Endodermal cell (in vitro differentiated cells): ENCODE measurements at regions not wholly inside any gene's neighbourhood (a gene's known extent, or its start where the extent isn't known, plus 50 kb on each side); places are given as distances from the start of the nearest gene placed in this dataset.
"Not testable (repeated sequence)": the region's sequence is repeated elsewhere in the genome, so short reads cannot be mapped to it uniquely, and the experiment has no call there.

Source experiments
- DNase-seq: peaks from one replicate; pipeline ENCODE4 v3.0.0-alpha.2; 2017
- H3K27ac ChIP-seq: 2 replicates; pipeline ENCODE4 v1.5.1; 2013; ENCODE audit warnings: mild to moderate bottlenecking, low read depth, low read length, moderate library complexity
- H3K27me3 ChIP-seq: 2 replicates; pipeline ENCODE4 v1.6.1; 2013; ENCODE audit warnings: mild to moderate bottlenecking, low read length, moderate library complexity; ENCODE audit not compliant: insufficient read depth, control insufficient read depth, poor library complexity, severe bottlenecking
- H3K36me3 ChIP-seq: 2 replicates; pipeline ENCODE4 v1.7.0; 2013; ENCODE audit warnings: mild to moderate bottlenecking, low read length, moderate library complexity; ENCODE audit not compliant: control insufficient read depth, insufficient read depth
- H3K4me1 ChIP-seq: one replicate; pipeline ENCODE4 v1.7.0; 2013; ENCODE audit warnings: low read length; ENCODE audit not compliant: control insufficient read depth, insufficient read depth
- H3K4me3 ChIP-seq: 2 replicates; pipeline ENCODE4 v1.5.1; 2013; ENCODE audit warnings: mild to moderate bottlenecking, low read length, moderate library complexity
- H3K9ac ChIP-seq: 2 replicates; pipeline ENCODE4 v1.6.1; 2013; ENCODE audit warnings: mild to moderate bottlenecking, low read length, moderate library complexity; ENCODE audit not compliant: poor library complexity, severe bottlenecking; ENCODE audit errors: extremely low read depth
- H3K9me3 ChIP-seq: 2 replicates; pipeline ENCODE4 v1.6.1; 2013; ENCODE audit warnings: mild to moderate bottlenecking, low read length, moderate library complexity; ENCODE audit not compliant: control insufficient read depth
- H3K27ac Mint-ChIP-seq: 2 replicates; pipeline ENCODE4 v1.8.0; 2020; ENCODE audit warnings: mixed read lengths
- H3K27me3 Mint-ChIP-seq: 2 replicates; pipeline ENCODE4 v1.8.0; 2021; ENCODE audit warnings: mild to moderate bottlenecking, mixed read lengths; ENCODE audit not compliant: insufficient read depth
- H3K36me3 Mint-ChIP-seq: 2 replicates; pipeline ENCODE4 v1.8.0; 2020; ENCODE audit warnings: low read depth, mixed read lengths
- H3K4me1 Mint-ChIP-seq: 2 replicates; pipeline ENCODE4 v1.8.0; 2020; ENCODE audit warnings: mixed read lengths
- H3K4me3 Mint-ChIP-seq: 2 replicates; pipeline ENCODE4 v1.8.0; 2020; ENCODE audit warnings: mild to moderate bottlenecking, moderate library complexity, mixed read lengths
- H3K9me3 Mint-ChIP-seq: 2 replicates; pipeline ENCODE4 v1.8.0; 2020; ENCODE audit warnings: mild to moderate bottlenecking, mixed read lengths
- WGBS, 2 experiments: methylation state at CpG; one replicate each; pipeline versions ENCODE4 v1.1.5 to v1.1.7; 2013; ENCODE audit warnings: missing lambda C conversion rate in 2 of 2, mixed read lengths in 1 of 2; ENCODE audit not compliant: insufficient coverage in 1 of 2, insufficient read length in 1 of 2; 5-methylcytosine and 5-hydroxymethylcytosine counted together
- TF ChIP-seq, protein P1 (sequence below): fragments of 200-600 bp; sonication (generic); conservative IDR thresholded peaks from 2 replicates; pipeline ENCODE4 v1.5.0; 2021; ENCODE audit warnings: antibody characterized with exemption, mild to moderate bottlenecking

DNA sequence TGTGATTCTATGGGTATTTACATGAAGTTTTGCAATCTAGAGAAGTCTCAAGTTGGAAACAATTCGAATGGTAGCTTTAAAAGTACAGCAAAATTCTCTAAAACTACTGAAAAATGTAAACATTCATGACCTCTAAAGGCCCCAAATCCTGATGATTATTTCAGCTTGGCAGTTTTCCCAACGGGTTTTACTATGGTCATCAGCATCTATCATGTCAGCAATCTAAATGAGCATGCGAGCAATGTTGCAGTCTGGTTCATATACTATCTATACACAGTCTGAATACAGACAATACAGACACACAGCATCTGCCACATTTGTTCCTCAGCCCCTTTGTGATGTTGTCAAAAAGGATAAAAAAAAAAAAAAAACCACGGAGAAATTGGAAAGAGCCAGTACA, 790.3 kb upstream of the HTR2C start:
- TF ChIP-seq, protein P1, sequence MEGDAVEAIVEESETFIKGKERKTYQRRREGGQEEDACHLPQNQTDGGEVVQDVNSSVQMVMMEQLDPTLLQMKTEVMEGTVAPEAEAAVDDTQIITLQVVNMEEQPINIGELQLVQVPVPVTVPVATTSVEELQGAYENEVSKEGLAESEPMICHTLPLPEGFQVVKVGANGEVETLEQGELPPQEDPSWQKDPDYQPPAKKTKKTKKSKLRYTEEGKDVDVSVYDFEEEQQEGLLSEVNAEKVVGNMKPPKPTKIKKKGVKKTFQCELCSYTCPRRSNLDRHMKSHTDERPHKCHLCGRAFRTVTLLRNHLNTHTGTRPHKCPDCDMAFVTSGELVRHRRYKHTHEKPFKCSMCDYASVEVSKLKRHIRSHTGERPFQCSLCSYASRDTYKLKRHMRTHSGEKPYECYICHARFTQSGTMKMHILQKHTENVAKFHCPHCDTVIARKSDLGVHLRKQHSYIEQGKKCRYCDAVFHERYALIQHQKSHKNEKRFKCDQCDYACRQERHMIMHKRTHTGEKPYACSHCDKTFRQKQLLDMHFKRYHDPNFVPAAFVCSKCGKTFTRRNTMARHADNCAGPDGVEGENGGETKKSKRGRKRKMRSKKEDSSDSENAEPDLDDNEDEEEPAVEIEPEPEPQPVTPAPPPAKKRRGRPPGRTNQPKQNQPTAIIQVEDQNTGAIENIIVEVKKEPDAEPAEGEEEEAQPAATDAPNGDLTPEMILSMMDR: no peak
- H3K27me3 ChIP-seq: no peaks in the 10 kb centered on the region
- WGBS, 2 experiments: 85% methylated on average over 3 of the region's 4 CpGs; no CpG with 5 or more reads in 1 of the 2 experiments
- Mint-ChIP-seq H3K4me1 (peaks cover 9% of the 10 kb centered on the region), H3K27me3 (no peaks in the 10 kb centered on the region), H3K36me3 (peaks cover 28% of the 10 kb centered on the region), H3K27ac (no peak overlapping the region), H3K4me3 (no peak overlapping the region), H3K9me3 (peaks cover 14% of the 10 kb centered on the region)
- no peaks in the 10 kb centered on the region for H3K36me3 ChIP-seq
- no peaks in the 10 kb centered on the region for H3K9me3 ChIP-seq
- no peak overlapping the region for H3K4me3 ChIP-seq
- no peak overlapping the region for H3K9ac ChIP-seq
- DNase-seq: no peak
- H3K27ac ChIP-seq: no peak overlapping the region
- no peaks in the 10 kb centered on the region for H3K4me1 ChIP-seq

DNA sequence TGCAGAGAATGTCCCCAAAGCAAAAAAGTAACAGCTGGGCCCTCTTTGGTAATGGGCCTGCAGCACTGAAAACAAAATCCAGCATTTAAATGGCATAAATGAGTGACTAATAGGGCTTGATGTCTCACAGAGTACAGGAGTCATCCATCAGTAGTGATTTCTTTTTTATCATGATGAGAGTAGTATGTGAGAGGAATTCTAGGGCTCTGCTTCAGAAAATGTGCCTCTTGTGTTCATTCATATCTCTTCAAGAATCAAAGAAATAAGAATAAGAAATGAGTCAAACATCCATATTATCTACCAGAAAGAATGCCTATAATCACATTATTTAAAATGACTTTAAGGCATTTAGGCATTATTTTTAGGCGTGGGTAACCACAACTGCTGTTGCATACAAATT, 792.9 kb upstream of the HTR2C start:
- H3K4me3 Mint-ChIP-seq: no peak overlapping the region

DNA sequence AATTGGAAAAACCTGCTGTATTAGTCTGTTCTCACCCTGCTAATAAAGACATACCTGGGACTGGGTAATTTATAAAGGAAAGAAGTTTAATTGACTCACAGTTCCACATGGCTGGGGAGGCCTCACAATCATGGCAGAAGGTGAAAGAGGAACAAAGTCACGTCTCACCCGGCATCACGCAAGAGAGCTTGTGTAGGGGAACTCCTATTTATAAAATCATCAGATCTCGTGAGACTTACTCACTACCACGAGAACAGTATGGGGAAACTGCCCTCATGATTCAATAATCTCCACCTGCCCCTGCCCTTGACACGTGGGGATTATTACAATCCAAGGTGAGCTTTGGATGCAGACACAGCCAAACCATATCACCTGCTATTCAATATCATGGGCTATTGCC, 799.1 kb upstream of the HTR2C start:
- not testable (repeated sequence) for H3K4me3 ChIP-seq, H3K36me3 Mint-ChIP-seq, H3K4me3 Mint-ChIP-seq, H3K27me3 ChIP-seq, H3K27ac ChIP-seq, H3K4me1 Mint-ChIP-seq, DNase-seq, H3K27ac Mint-ChIP-seq, H3K27me3 Mint-ChIP-seq, H3K9me3 Mint-ChIP-seq, H3K36me3 ChIP-seq, H3K9me3 ChIP-seq, H3K4me1 ChIP-seq, H3K9ac ChIP-seq
- WGBS, 2 experiments: 94% methylated on average over 6 of the region's 6 CpGs; no CpG with 5 or more reads in 1 of the 2 experiments

More for the DNA sequence above, 792.9 kb upstream of the HTR2C start:
- DNase-seq: no peak
- Histone ChIP-seq H3K4me3 (no peak overlapping the region), H3K27ac (no peak overlapping the region), H3K27me3 (no peaks in the 10 kb centered on the region), H3K4me1 (no peaks in the 10 kb centered on the region), H3K9me3 (no peaks in the 10 kb centered on the region), H3K9ac (no peak overlapping the region), H3K36me3 (no peaks in the 10 kb centered on the region)
- H3K4me1 Mint-ChIP-seq: peaks cover 7% of the 10 kb centered on the region
- H3K27me3 Mint-ChIP-seq: no peaks in the 10 kb centered on the region
- H3K9me3 Mint-ChIP-seq: peaks cover 5% of the 10 kb centered on the region
- TF ChIP-seq, protein P1: no peak
- peaks cover 9% of the 10 kb centered on the region for H3K36me3 Mint-ChIP-seq
- H3K27ac Mint-ChIP-seq: no peak overlapping the region
- 100% methylated on average over 1 of the region's 1 CpG; no CpG with 5 or more reads in 1 of the 2 experiments for WGBS, 2 experiments

DNA sequence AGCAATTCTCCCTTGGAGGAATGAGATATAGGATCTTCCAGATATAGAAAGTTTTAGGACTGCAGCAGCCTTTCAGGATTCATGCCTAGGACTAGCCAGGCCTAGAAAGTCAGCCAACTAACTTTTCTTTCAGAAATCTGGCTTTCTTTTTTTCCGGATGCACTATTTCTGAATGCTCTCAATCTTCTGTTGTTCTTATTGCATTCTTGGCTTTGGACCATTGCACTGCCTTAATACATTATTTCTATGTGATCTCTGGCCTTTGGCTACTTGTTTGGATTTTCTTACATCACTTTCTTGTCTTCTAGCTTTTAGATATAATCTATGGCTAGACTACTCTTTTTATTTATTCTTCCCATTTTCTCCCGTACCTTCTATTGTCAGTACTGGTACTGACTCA, 813.1 kb upstream of the HTR2C start:
- Mint-ChIP-seq H3K36me3 (no peaks in the 10 kb centered on the region), H3K4me3 (no peak overlapping the region), H3K27ac (no peak overlapping the region), H3K4me1 (no peaks in the 10 kb centered on the region), H3K27me3 (no peaks in the 10 kb centered on the region), H3K9me3 (no peaks in the 10 kb centered on the region)
- H3K9me3 ChIP-seq: no peaks in the 10 kb centered on the region
- 89% methylated on average over 2 of the region's 2 CpGs; no CpG with 5 or more reads in 1 of the 2 experiments for WGBS, 2 experiments
- no peaks in the 10 kb centered on the region for H3K27me3 ChIP-seq
- DNase-seq: no peak
- H3K4me1 ChIP-seq: no peaks in the 10 kb centered on the region
- H3K27ac ChIP-seq: no peak overlapping the region
- no peak overlapping the region for H3K9ac ChIP-seq
- TF ChIP-seq, protein P1: no peak
- no peaks in the 10 kb centered on the region for H3K36me3 ChIP-seq
- H3K4me3 ChIP-seq: no peak overlapping the region
